CD14-positive monocyte (primary cell): ENCODE measurements at regions not wholly inside any gene's neighbourhood (a gene's known extent, or its start where the extent isn't known, plus 50 kb on each side); places are given as distances from the start of the nearest gene placed in this dataset.

Experiments
- DNase-seq, 3 donors: peaks; one replicate each; pipeline ENCODE4 v3.0.0-alpha.2; 2011 to 2022
- H2AFZ ChIP-seq: 2 replicates; pipeline ENCODE4 v1.6.0; 2012; ENCODE audit warnings: mild to moderate bottlenecking, low read depth, low read length, inconsistent platforms; ENCODE audit not compliant: insufficient read depth, poor library complexity, severe bottlenecking
- H3K27ac ChIP-seq, 2 donors: 1 replicate in 1 of 2; 2 replicates in 1 of 2; pipeline ENCODE4 v1.5.1; 2012 to 2013; ENCODE audit warnings: low read length in 2 of 2, control low read depth in 1 of 2, inconsistent platforms in 1 of 2, low read depth in 1 of 2, mild to moderate bottlenecking in 1 of 2
- H3K27me3 ChIP-seq, 2 donors: one replicate each; pipeline versions ENCODE4 v1.6.0 to v1.6.1; 2011 to 2013; ENCODE audit warnings: low read length in 2 of 2; ENCODE audit not compliant: control insufficient read depth in 2 of 2, insufficient read depth in 2 of 2
- H3K36me3 ChIP-seq, 2 donors: replicated peaks in 1 of 2; 1 replicate in 1 of 2; 2 replicates in 1 of 2; pipeline versions ENCODE4 v1.5.1 to v1.6.1; 2012 to 2013; ENCODE audit warnings: low read length in 2 of 2, control low read depth in 1 of 2, inconsistent platforms in 1 of 2, mild to moderate bottlenecking in 1 of 2; ENCODE audit not compliant: insufficient read depth in 2 of 2, control insufficient read depth in 1 of 2
- H3K4me1 ChIP-seq, 2 donors: 1 replicate in 1 of 2; 2 replicates in 1 of 2; pipeline versions ENCODE4 v1.5.1 to v1.6.1; 2012 to 2013; ENCODE audit warnings: low read length in 2 of 2, control low read depth in 1 of 2, inconsistent platforms in 1 of 2, mild to moderate bottlenecking in 1 of 2, moderate library complexity in 1 of 2; ENCODE audit not compliant: insufficient read depth in 2 of 2, control insufficient read depth in 1 of 2
- H3K4me2 ChIP-seq: replicated peaks from 2 replicates; pipeline ENCODE3; 2012; ENCODE audit warnings: low read length, moderate library complexity, mild to moderate bottlenecking; ENCODE audit not compliant: poor library complexity, severe bottlenecking; ENCODE audit errors: extremely low read depth
- H3K4me3 ChIP-seq, 3 experiments: fragments of 200-600 bp in 1 of 3; sonication (generic) in 1 of 3; replicated peaks in 1 of 3; 1 replicate in 2 of 3; 2 replicates in 1 of 3; pipeline ENCODE4 v1.5.1; 2011 to 2013; ENCODE audit warnings: low read length in 3 of 3, mild to moderate bottlenecking in 3 of 3, control low read depth in 2 of 3, low read depth in 2 of 3, inconsistent platforms in 1 of 3, moderate library complexity in 1 of 3
- H3K79me2 ChIP-seq: 2 replicates; pipeline ENCODE4 v1.6.0; 2012; ENCODE audit warnings: mild to moderate bottlenecking, control low read depth, inconsistent platforms, low read length, moderate library complexity; ENCODE audit not compliant: insufficient read depth
- H3K9ac ChIP-seq: 2 replicates; pipeline ENCODE4 v1.6.0; 2017; ENCODE audit warnings: low read length, mild to moderate bottlenecking; ENCODE audit not compliant: insufficient read depth, poor library complexity, severe bottlenecking
- H3K9me3 ChIP-seq, 2 donors: replicated peaks in 1 of 2; 1 replicate in 1 of 2; 2 replicates in 1 of 2; pipeline versions ENCODE4 v1.5.1 to v1.6.1; 2012 to 2013; ENCODE audit warnings: low read length in 2 of 2, control low read depth in 1 of 2; ENCODE audit not compliant: control insufficient read depth in 1 of 2, insufficient read depth in 1 of 2
- H4K20me1 ChIP-seq: 2 replicates; pipeline ENCODE4 v1.6.0; 2012; ENCODE audit warnings: mild to moderate bottlenecking, low read length, control low read depth, moderate library complexity; ENCODE audit not compliant: insufficient read depth
- H3K27ac Mint-ChIP-seq, 7 donors: one replicate each; pipeline ENCODE4 v1.8.0; 2020; ENCODE audit warnings: mild to moderate bottlenecking in 7 of 7, mixed read lengths in 7 of 7, moderate library complexity in 6 of 7, inconsistent platforms in 2 of 7
- H3K27me3 Mint-ChIP-seq, 3 donors: one replicate each; pipeline ENCODE4 v1.8.0; 2021 to 2022; ENCODE audit warnings: low read depth in 3 of 3, mild to moderate bottlenecking in 3 of 3, mixed read lengths in 3 of 3, moderate library complexity in 3 of 3, inconsistent platforms in 1 of 3
- H3K36me3 Mint-ChIP-seq, 2 donors: one replicate each; pipeline ENCODE4 v1.8.0; 2020; ENCODE audit warnings: mixed read lengths in 2 of 2, inconsistent platforms in 1 of 2, mild to moderate bottlenecking in 1 of 2
- H3K4me1 Mint-ChIP-seq: one replicate; pipeline ENCODE4 v1.8.0; 2020; ENCODE audit warnings: mild to moderate bottlenecking, mixed read lengths
- H3K4me3 Mint-ChIP-seq, 2 donors: one replicate each; pipeline ENCODE4 v1.8.0; 2020; ENCODE audit warnings: mild to moderate bottlenecking in 2 of 2, mixed read lengths in 2 of 2, moderate library complexity in 1 of 2
- H3K9me3 Mint-ChIP-seq, 7 donors: one replicate each; pipeline ENCODE4 v1.8.0; 2020 to 2022; ENCODE audit warnings: mixed read lengths in 7 of 7, mild to moderate bottlenecking in 6 of 7, moderate library complexity in 6 of 7, inconsistent platforms in 2 of 7
- CTCF ChIP-seq: fragments of 200-600 bp; IDR thresholded peaks from one replicate; pipeline ENCODE4 v1.8.0; 2022; ENCODE audit warnings: antibody characterized with exemption, mild to moderate bottlenecking
- WGBS: methylation state at CpG from one replicate; pipeline ENCODE4 v1.1.5; 2013; ENCODE audit warnings: missing lambda C conversion rate; ENCODE audit not compliant: insufficient coverage; 5-methylcytosine and 5-hydroxymethylcytosine counted together
- intact Hi-C, 2 donors: fragments of 100-400 bp; cut with micrococcal nuclease; formaldehyde crosslinking; loops; one replicate each; pipeline versions ENCODE4 v1.15.0 to v1.15.1; 2023

GRCh38 chr2:57156231-57156924 lies 890.2 kb upstream of the VRK2 start:
- no peak overlapping the region for H3K4me3 ChIP-seq
- Mint-ChIP-seq H3K27me3 (no peaks in the 10 kb centered on the region), H3K4me3 (no peak overlapping the region), H3K36me3 (no peaks in the 10 kb centered on the region), H3K9me3 (peaks cover 0 to 16% (median 3%) of the 10 kb centered on the region in 7 donors), H3K4me1 (no peaks in the 10 kb centered on the region), H3K27ac (no peak overlapping the region)
- WGBS: 63% methylated on average over 1 of the region's 2 CpGs
- no peaks in the 10 kb centered on the region for H3K4me1 ChIP-seq
- peaks cover 3 to 8% of the 10 kb centered on the region in 2 donors for H3K9me3 ChIP-seq
- no peaks in the 10 kb centered on the region for H3K27me3 ChIP-seq
- TF ChIP-seq CTCF: no peak
- no peaks in the 10 kb centered on the region for H3K79me2 ChIP-seq
- no peak for DNase-seq
- H3K36me3 ChIP-seq: no peaks in the 10 kb centered on the region
- H3K9ac ChIP-seq: no peak overlapping the region
- no peak overlapping the region for H2AFZ ChIP-seq
- intact Hi-C loops: no loop called here
- H3K27ac ChIP-seq: no peak overlapping the region
- no peak overlapping the region for H3K4me2 ChIP-seq
- no peaks in the 10 kb centered on the region for H4K20me1 ChIP-seq

GRCh38 chr2:57160976-57161375 lies 885.6 kb upstream of the VRK2 start:
- WGBS: no CpG with 5 or more reads among the region's 2 CpGs

More at GRCh38 chr2:57160976-57161375, 885.6 kb upstream of the VRK2 start:
- Histone ChIP-seq H3K4me2 (no peak overlapping the region), H3K4me1 (no peaks in the 10 kb centered on the region), H3K4me3 (no peak overlapping the region), H3K9me3 (peaks cover 3 to 4% of the 10 kb centered on the region in 2 donors), H3K36me3 (no peaks in the 10 kb centered on the region), H3K9ac (no peak overlapping the region), H3K79me2 (no peaks in the 10 kb centered on the region), H2AFZ (no peak overlapping the region), H3K27me3 (no peaks in the 10 kb centered on the region), H3K27ac (no peak overlapping the region), H4K20me1 (no peaks in the 10 kb centered on the region)
- intact Hi-C loops: no loop called here
- DNase-seq: no peak
- Mint-ChIP-seq H3K4me3 (no peak overlapping the region), H3K4me1 (no peaks in the 10 kb centered on the region), H3K27ac (no peak overlapping the region), H3K9me3 (peaks cover 0 to 8% (median 2%) of the 10 kb centered on the region in 7 donors), H3K27me3 (no peaks in the 10 kb centered on the region), H3K36me3 (no peaks in the 10 kb centered on the region)
- TF ChIP-seq CTCF: no peak
